Loucy (cell line): ENCODE measurements at regions not wholly inside any gene's neighbourhood (a gene's known extent, or its start where the extent isn't known, plus 50 kb on each side); places are given as distances from the start of the nearest gene placed in this dataset.

Experiments used
- H2AFZ ChIP-seq: fragments of 200-600 bp; sonication (generic); 2 replicates; pipeline ENCODE4 v1.6.0; 2016; ENCODE audit warnings: antibody characterized with exemption, mild to moderate bottlenecking, low read length, moderate library complexity
- H3F3A ChIP-seq: fragments of 200-600 bp; 2 replicates; pipeline ENCODE4 v1.6.0; 2016; ENCODE audit warnings: antibody characterized with exemption, low read depth, mild to moderate bottlenecking
- H3K27me3 ChIP-seq: fragments of 200-600 bp; sonication (generic); 2 replicates; pipeline ENCODE4 v1.6.1; 2014; ENCODE audit warnings: low read length, mild to moderate bottlenecking; ENCODE audit not compliant: insufficient read depth, poor library complexity, severe bottlenecking
- H3K36me3 ChIP-seq: fragments of 200-600 bp; sonication (generic); 2 replicates; pipeline ENCODE4 v1.6.1; 2016; ENCODE audit warnings: low read length; ENCODE audit not compliant: insufficient read depth
- H3K4me1 ChIP-seq: fragments of 200-600 bp; sonication (generic); 2 replicates; pipeline ENCODE4 v1.5.1; 2014; ENCODE audit warnings: low read length, mild to moderate bottlenecking; ENCODE audit not compliant: insufficient read depth, poor library complexity, severe bottlenecking
- H3K4me2 ChIP-seq: fragments of 200-600 bp; sonication (generic); 2 replicates; pipeline ENCODE4 v1.6.0; 2014; ENCODE audit warnings: antibody characterized with exemption, low read length, low read depth, mild to moderate bottlenecking; ENCODE audit not compliant: poor library complexity, severe bottlenecking
- H3K4me3 ChIP-seq: fragments of 200-600 bp; sonication (generic); 2 replicates; pipeline ENCODE4 v1.5.1; 2014; ENCODE audit warnings: low read length, mild to moderate bottlenecking, mixed read lengths; ENCODE audit not compliant: poor library complexity, severe bottlenecking
- H3K79me2 ChIP-seq: fragments of 200-600 bp; sonication (generic); 2 replicates; pipeline ENCODE4 v1.6.1; 2014; ENCODE audit warnings: low read length; ENCODE audit not compliant: insufficient read depth
- H3K9ac ChIP-seq: fragments of 200-600 bp; sonication (generic); 2 replicates; pipeline ENCODE4 v1.6.0; 2014; ENCODE audit warnings: mild to moderate bottlenecking, low read depth, low read length, moderate library complexity; ENCODE audit not compliant: poor library complexity, severe bottlenecking
- H3K9me2 ChIP-seq: fragments of 200-600 bp; sonication (generic); replicated peaks from 2 replicates; pipeline ENCODE4 v1.6.1; 2016; ENCODE audit warnings: low read depth, low read length, mixed read lengths
- H3K9me3 ChIP-seq: fragments of 200-600 bp; sonication (generic); 2 replicates; pipeline ENCODE4 v1.6.1; 2014; ENCODE audit warnings: mild to moderate bottlenecking, antibody characterized with exemption, low read length, low read depth; ENCODE audit not compliant: insufficient read depth
- H4K20me1 ChIP-seq: fragments of 200-600 bp; sonication (generic); 2 replicates; pipeline ENCODE4 v1.6.0; 2014; ENCODE audit warnings: antibody characterized with exemption, low read length, mild to moderate bottlenecking; ENCODE audit not compliant: insufficient read depth, poor library complexity, severe bottlenecking
- EZH2phosphoT487 ChIP-seq: fragments of 200-600 bp; IDR thresholded peaks from 2 replicates; pipeline ENCODE4 v1.6.1; 2018; ENCODE audit warnings: antibody characterized with exemption, mild to moderate bottlenecking, moderate library complexity, borderline replicate concordance
- TF ChIP-seq, protein P1 (sequence below): fragments of 200-600 bp; sonication (generic); conservative IDR thresholded peaks from 2 replicates; pipeline ENCODE4 v1.5.1; 2014; ENCODE audit warnings: mild to moderate bottlenecking, antibody characterized with exemption, low read length

DNA sequence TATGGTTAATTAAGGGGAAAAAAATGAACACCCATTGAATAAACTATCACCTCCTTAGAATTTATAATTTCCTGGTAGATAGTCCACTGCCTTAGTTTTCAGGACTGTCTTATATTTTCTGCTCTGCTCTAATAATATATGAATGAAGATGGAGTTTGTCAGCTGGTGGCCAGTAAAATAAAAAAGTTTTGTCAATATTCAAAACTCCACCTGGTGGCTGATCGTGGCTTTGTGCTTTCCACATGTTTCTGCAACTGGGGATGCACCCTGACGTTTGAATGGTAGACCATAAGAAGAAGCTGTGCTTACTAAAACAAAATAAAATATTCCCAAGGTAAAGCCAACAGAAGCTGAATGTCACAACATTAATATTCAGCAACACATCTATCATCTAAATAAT, 286.6 kb upstream of the IZUMO3 start:
- H3K4me3 ChIP-seq = no peak overlapping the region
- H3K4me2 ChIP-seq = no peak overlapping the region
- H3K36me3 ChIP-seq = no peaks in the 10 kb centered on the region
- no peak overlapping the region for H3K9ac ChIP-seq
- no peaks in the 10 kb centered on the region for H3K4me1 ChIP-seq
- no peak for TF ChIP-seq EZH2phosphoT487
- TF ChIP-seq, protein P1, sequence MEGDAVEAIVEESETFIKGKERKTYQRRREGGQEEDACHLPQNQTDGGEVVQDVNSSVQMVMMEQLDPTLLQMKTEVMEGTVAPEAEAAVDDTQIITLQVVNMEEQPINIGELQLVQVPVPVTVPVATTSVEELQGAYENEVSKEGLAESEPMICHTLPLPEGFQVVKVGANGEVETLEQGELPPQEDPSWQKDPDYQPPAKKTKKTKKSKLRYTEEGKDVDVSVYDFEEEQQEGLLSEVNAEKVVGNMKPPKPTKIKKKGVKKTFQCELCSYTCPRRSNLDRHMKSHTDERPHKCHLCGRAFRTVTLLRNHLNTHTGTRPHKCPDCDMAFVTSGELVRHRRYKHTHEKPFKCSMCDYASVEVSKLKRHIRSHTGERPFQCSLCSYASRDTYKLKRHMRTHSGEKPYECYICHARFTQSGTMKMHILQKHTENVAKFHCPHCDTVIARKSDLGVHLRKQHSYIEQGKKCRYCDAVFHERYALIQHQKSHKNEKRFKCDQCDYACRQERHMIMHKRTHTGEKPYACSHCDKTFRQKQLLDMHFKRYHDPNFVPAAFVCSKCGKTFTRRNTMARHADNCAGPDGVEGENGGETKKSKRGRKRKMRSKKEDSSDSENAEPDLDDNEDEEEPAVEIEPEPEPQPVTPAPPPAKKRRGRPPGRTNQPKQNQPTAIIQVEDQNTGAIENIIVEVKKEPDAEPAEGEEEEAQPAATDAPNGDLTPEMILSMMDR = peak; percentile 47
- no peaks in the 10 kb centered on the region for H3K79me2 ChIP-seq
- H4K20me1 ChIP-seq = no peaks in the 10 kb centered on the region
- H3K9me2 ChIP-seq = no peaks in the 10 kb centered on the region
- no peaks in the 10 kb centered on the region for H3K9me3 ChIP-seq
- no peak overlapping the region for H2AFZ ChIP-seq
- no peaks in the 10 kb centered on the region for H3K27me3 ChIP-seq
- H3F3A ChIP-seq = no peaks in the 10 kb centered on the region

DNA sequence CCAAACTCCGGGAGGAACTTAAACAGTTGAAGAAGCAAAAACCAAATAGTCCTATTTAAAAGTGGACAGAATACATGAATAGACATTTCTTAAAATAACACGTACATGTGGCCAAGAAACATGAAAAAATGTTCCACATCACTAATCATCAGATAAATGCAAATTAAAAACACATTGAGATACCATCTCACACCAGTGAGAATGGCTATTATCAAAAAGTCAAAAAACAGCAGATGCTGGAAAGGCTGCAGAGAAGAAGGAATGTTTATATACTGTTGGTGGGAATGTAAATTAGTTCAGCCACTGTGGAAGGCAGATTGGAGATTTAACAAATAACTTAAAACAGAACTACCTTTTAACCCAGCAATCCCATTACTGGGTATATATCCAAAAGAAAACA, 283.0 kb upstream of the IZUMO3 start:
- Histone ChIP-seq H3K9ac (no peak overlapping the region), H3K36me3 (no peaks in the 10 kb centered on the region), H3F3A (no peaks in the 10 kb centered on the region), H4K20me1 (no peaks in the 10 kb centered on the region), H3K4me1 (no peaks in the 10 kb centered on the region), H3K4me2 (no peak overlapping the region), H3K79me2 (no peaks in the 10 kb centered on the region), H3K4me3 (no peak overlapping the region), H3K9me3 (no peaks in the 10 kb centered on the region), H2AFZ (no peak overlapping the region), H3K27me3 (no peaks in the 10 kb centered on the region), H3K9me2 (no peaks in the 10 kb centered on the region)
- TF ChIP-seq, protein P1 = no peak
- no peak for TF ChIP-seq EZH2phosphoT487

GRCh38 chr9:24824607-24825006, 278.9 kb upstream of the IZUMO3 start:
- Histone ChIP-seq H3K9me3 (no peaks in the 10 kb centered on the region), H3K36me3 (no peaks in the 10 kb centered on the region), H4K20me1 (no peaks in the 10 kb centered on the region), H3K4me1 (no peaks in the 10 kb centered on the region), H3K4me2 (no peak overlapping the region), H3K9me2 (no peaks in the 10 kb centered on the region), H3K9ac (no peak overlapping the region), H3K4me3 (no peak overlapping the region), H3K79me2 (no peaks in the 10 kb centered on the region), H3K27me3 (no peaks in the 10 kb centered on the region), H2AFZ (no peak overlapping the region), H3F3A (no peaks in the 10 kb centered on the region)
- TF ChIP-seq, protein P1 = no peak
